ENCODE measurements at regions not wholly inside any gene's neighbourhood (a gene's known extent, or its start where the extent isn't known, plus 50 kb on each side); places are given as distances from the start of the nearest gene placed in this dataset.

- H3K27ac ChIP-seq: no peak overlapping the region
- no peak for DNase-seq (ENCODE audit: low spot score in 2 of 2)
- H3K36me3 ChIP-seq: no peaks in the 10 kb centered on the region
- no peaks in the 10 kb centered on the region for H3K27me3 ChIP-seq
- H3K4me3 ChIP-seq: no peak overlapping the region
- TF ChIP-seq CTCF (IDR thresholded peaks at IDR 0.05): no peak
- intact Hi-C loops (cut with DNase I): no loop called here
- H3K9me3 ChIP-seq: no peaks in the 10 kb centered on the region
- H3K4me1 ChIP-seq: no peaks in the 10 kb centered on the region
Observed at GRCh38 chr10:57353403-57354003, 914.2 kb downstream of the IPMK start.

DNA sequence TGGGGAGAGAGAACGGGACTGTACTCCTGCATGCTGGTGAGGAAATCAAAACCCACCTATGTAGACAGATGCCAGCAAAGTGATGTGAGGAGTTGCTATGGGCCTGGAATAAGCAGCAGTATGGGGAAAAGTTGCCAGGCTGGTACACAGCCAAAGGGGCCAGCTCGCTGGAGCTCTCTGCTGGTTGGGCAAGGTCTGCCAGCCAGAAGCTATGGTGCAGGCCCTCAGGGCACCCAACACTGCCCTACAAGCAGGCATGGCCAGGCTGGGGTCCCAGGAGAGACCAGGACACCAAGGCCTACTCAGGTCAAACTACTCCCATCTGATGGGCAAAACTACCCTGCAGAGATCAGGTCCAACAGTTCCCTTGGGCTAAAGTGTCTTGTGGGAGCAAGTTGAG, 916.6 kb downstream of the IPMK start:
- DNase-seq (ENCODE audit: low spot score in 2 of 2): no peak
- no peak for TF ChIP-seq CTCF (IDR thresholded peaks at IDR 0.05)
- Histone ChIP-seq H3K4me1 (no peaks in the 10 kb centered on the region), H3K27me3 (no peaks in the 10 kb centered on the region), H3K27ac (no peak overlapping the region), H3K4me3 (no peak overlapping the region), H3K9me3 (no peaks in the 10 kb centered on the region), H3K36me3 (no peaks in the 10 kb centered on the region)
- intact Hi-C loops (cut with DNase I): no loop called here

DNA sequence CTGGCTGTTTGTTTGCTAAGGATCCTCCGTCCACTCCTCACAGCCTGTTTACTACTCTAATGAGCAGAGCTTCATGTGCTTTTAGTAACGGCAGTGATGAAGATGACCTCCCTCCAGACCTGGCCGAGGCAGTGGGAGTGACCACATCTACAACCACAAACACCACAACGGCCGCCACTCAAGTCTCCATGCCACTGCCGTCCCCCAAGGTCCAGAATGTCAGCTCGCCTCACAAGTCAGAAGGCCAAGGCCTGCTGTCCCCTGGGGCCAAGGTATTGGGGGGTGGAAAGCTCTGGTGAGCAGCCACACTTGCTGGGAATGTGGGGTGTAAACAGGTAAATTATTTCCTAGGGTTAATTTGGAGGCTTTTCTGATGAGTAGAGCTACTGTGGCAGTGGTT, 926.4 kb downstream of the IPMK start:
- Histone ChIP-seq H3K9me3 (no peaks in the 10 kb centered on the region), H3K4me1 (no peaks in the 10 kb centered on the region), H3K27me3 (no peaks in the 10 kb centered on the region), H3K36me3 (no peaks in the 10 kb centered on the region), H3K27ac (no peak overlapping the region), H3K4me3 (no peak overlapping the region)
- no peak for TF ChIP-seq CTCF (IDR thresholded peaks at IDR 0.05)
- DNase-seq (ENCODE audit: low spot score in 2 of 2): no peak
- intact Hi-C loops (cut with DNase I): loop anchor here (10.0 kb wide), 1 partner anchor 724 kb away; no protein-coding TSS in a partner anchor

DNA sequence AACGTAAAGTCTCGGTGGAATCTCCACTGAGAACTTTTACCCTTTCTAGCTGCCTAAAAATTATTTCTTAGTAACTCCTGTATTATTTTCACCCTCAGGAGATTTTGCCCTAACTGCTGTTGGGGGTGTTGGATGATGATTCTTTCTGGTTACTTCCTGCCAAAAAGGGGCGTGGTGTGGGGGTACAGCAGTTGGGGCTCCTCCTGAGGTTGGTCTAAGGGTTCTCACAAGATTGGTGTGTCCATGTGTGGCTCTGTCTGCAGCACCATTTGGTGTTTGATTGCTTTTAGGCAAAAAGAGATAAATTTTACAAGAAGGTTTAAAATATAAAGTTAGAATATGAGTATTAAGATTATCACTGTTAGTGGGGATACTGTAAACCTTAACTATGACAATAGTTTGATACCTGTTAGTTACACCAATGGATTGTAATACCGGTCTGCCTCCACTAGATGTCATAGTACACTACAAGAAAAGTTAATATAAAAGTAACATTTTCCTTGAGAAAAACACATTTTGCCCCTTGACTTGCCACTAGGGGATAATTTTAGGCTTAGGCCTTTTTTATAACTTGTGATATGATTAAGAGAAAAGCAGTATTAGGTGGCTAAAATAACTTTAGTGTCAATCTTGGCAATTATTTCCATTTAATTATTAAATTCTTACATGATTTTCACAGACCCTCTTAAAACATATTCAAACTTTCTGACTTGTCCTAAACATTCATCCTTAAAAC, 928.7 kb downstream of the IPMK start:
- DNase-seq (ENCODE audit: low spot score in 2 of 2): no peak
- Histone ChIP-seq H3K27ac (no peak overlapping the region), H3K4me1 (no peaks in the 10 kb centered on the region), H3K9me3 (no peaks in the 10 kb centered on the region), H3K27me3 (no peaks in the 10 kb centered on the region), H3K4me3 (no peak overlapping the region), H3K36me3 (no peaks in the 10 kb centered on the region)
- peak; percentile 4 to 51 (median 47) for TF ChIP-seq CTCF (IDR thresholded peaks at IDR 0.05)
- intact Hi-C loops (cut with DNase I): no loop called here

GRCh38 chr10:57336865-57337264, 930.8 kb downstream of the IPMK start:
- Histone ChIP-seq H3K4me1 (no peaks in the 10 kb centered on the region), H3K36me3 (no peaks in the 10 kb centered on the region), H3K27ac (no peak overlapping the region), H3K9me3 (no peaks in the 10 kb centered on the region), H3K4me3 (no peak overlapping the region), H3K27me3 (no peaks in the 10 kb centered on the region)
- no peak for DNase-seq (ENCODE audit: low spot score in 2 of 2)
- intact Hi-C loops (cut with DNase I): no loop called here
- no peak for TF ChIP-seq CTCF (IDR thresholded peaks at IDR 0.05)
